Immature natural killer cell (primary cell): ENCODE measurements at regions not wholly inside any gene's neighbourhood (a gene's known extent, or its start where the extent isn't known, plus 50 kb on each side); places are given as distances from the start of the nearest gene placed in this dataset.

Experiments used
- DNase-seq, 3 donors: peaks; one replicate each; pipeline ENCODE4 v3.0.0; 2022; ENCODE audit warnings: mixed read lengths in 1 of 3
- H3K27ac Mint-ChIP-seq, 6 donors: one replicate each; pipeline ENCODE4 v1.8.0; 2020; ENCODE audit warnings: mixed read lengths in 6 of 6, mild to moderate bottlenecking in 5 of 6, inconsistent platforms in 4 of 6, moderate library complexity in 3 of 6
- H3K27me3 Mint-ChIP-seq, 3 donors: one replicate each; pipeline ENCODE4 v1.8.0; 2020 to 2021; ENCODE audit warnings: low read depth in 3 of 3, mild to moderate bottlenecking in 3 of 3, mixed read lengths in 3 of 3, moderate library complexity in 3 of 3, inconsistent platforms in 1 of 3
- H3K36me3 Mint-ChIP-seq, 3 donors: one replicate each; pipeline ENCODE4 v1.8.0; 2020; ENCODE audit warnings: mixed read lengths in 3 of 3, inconsistent platforms in 2 of 3, mild to moderate bottlenecking in 2 of 3
- H3K4me1 Mint-ChIP-seq, 2 donors: one replicate each; pipeline ENCODE4 v1.8.0; 2020; ENCODE audit warnings: inconsistent platforms in 2 of 2, mild to moderate bottlenecking in 2 of 2, mixed read lengths in 2 of 2, moderate library complexity in 1 of 2
- H3K4me3 Mint-ChIP-seq, 5 donors: one replicate each; pipeline ENCODE4 v1.8.0; 2020; ENCODE audit warnings: mild to moderate bottlenecking in 5 of 5, mixed read lengths in 5 of 5, inconsistent platforms in 3 of 5, moderate library complexity in 3 of 5
- H3K9me3 Mint-ChIP-seq, 6 donors: one replicate each; pipeline ENCODE4 v1.8.0; 2020; ENCODE audit warnings: mild to moderate bottlenecking in 6 of 6, mixed read lengths in 6 of 6, inconsistent platforms in 4 of 6, moderate library complexity in 3 of 6

DNA sequence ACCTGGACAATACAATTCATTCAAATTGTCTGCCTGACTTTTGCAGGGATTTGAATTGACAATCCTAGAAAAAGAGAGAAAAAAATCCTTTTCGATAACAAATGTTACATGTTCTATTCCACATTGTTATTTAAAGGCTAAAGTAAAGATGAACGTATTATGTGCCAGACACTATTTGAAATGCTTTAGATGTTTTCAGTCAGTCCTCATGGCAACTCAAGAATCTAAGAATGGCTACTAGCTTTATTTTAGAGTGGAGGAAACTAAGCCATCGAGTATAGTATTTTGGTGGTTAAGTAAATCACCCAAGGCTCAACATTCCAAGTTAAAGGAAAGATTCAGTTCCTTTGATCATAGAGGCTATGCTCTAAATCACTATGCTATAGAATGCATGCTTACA lies 558.6 kb upstream of the MAN1A1 start:
- H3K36me3 Mint-ChIP-seq = no peaks in the 10 kb centered on the region
- peaks cover 0 to 9% (median 1%) of the 10 kb centered on the region in 6 donors for H3K9me3 Mint-ChIP-seq
- no peaks in the 10 kb centered on the region for H3K27me3 Mint-ChIP-seq
- no peaks in the 10 kb centered on the region for H3K4me1 Mint-ChIP-seq
- no peak overlapping the region for H3K4me3 Mint-ChIP-seq
- no peak for DNase-seq
- H3K27ac Mint-ChIP-seq = no peak overlapping the region

DNA sequence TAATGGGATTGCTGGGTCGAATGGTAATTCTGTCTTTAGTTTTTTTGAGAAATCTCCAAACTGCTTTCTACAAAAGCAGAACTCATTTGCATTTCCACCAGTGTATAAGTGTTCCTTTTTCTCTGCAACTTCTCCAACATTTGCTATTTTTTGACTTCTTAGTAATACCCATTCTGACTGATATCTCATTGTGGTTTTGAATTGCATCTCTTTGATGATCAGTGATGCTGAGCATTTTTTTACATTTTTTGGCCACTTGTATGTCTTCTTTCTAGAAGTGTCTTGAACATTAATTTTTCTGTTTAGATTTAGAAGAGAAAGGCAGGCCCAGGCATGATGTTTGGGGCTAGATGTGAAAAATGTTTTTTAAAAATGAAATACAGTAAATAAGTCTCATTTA lies 553.1 kb upstream of the MAN1A1 start:
- H3K27me3 Mint-ChIP-seq = peaks cover 0 to 2% (median 0%) of the 10 kb centered on the region in 3 donors

DNA sequence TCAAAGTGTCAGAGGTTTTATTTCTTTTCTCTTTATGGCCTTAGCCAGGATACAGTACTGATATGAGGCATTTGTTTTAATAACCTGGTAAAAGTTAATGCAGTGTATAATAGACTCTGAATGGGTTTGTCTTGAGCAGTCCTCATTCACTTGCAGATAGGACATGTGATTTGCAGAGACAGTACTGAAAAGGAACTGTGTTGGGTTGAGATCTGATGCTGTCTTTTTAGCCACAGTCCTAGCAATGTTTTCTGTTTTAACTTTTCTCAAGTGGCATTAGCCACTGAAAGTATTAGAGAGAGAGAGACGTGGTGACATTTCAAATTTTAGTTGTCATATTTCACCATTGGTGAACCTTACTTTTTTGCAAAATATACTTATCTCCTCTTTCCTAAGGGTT lies 547.2 kb upstream of the MAN1A1 start:
- H3K36me3 Mint-ChIP-seq = no peaks in the 10 kb centered on the region
- no peak for DNase-seq
- H3K9me3 Mint-ChIP-seq = no peaks in the 10 kb centered on the region
- H3K4me3 Mint-ChIP-seq = no peak overlapping the region
- no peaks in the 10 kb centered on the region for H3K4me1 Mint-ChIP-seq
- H3K27me3 Mint-ChIP-seq = peaks cover 0 to 4% (median 3%) of the 10 kb centered on the region in 3 donors
- H3K27ac Mint-ChIP-seq = no peak overlapping the region

More for the DNA sequence above, 553.1 kb upstream of the MAN1A1 start:
- no peaks in the 10 kb centered on the region for H3K36me3 Mint-ChIP-seq
- no peak overlapping the region for H3K4me3 Mint-ChIP-seq
- no peak for DNase-seq
- no peak overlapping the region for H3K27ac Mint-ChIP-seq
- H3K9me3 Mint-ChIP-seq = peaks cover 0 to 4% (median 0%) of the 10 kb centered on the region in 6 donors
- no peaks in the 10 kb centered on the region for H3K4me1 Mint-ChIP-seq

DNA sequence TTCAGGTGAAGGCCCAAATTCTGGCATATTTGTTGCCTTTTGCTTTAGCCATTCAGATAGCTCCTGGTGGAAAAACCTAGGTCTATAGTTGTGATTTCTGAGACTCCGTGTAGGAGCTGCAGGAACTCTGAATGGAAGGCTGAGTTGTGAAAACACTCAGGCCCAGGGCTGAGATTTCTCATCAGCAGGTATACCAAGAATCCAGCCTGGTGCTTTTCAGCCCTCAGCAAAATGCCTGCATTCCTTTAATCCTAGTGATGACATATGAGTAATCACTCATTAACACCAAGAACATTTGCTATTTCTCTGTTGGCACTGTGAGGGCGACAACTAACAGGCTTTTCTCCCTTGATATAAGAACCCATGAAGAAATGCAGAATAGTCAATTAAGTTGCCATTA lies 546.1 kb upstream of the MAN1A1 start:
- DNase-seq = no peak
- Mint-ChIP-seq H3K27me3 (peaks cover 0 to 3% (median 2%) of the 10 kb centered on the region in 3 donors), H3K4me1 (no peaks in the 10 kb centered on the region), H3K36me3 (no peaks in the 10 kb centered on the region), H3K27ac (no peak overlapping the region), H3K4me3 (no peak overlapping the region), H3K9me3 (no peaks in the 10 kb centered on the region)

DNA sequence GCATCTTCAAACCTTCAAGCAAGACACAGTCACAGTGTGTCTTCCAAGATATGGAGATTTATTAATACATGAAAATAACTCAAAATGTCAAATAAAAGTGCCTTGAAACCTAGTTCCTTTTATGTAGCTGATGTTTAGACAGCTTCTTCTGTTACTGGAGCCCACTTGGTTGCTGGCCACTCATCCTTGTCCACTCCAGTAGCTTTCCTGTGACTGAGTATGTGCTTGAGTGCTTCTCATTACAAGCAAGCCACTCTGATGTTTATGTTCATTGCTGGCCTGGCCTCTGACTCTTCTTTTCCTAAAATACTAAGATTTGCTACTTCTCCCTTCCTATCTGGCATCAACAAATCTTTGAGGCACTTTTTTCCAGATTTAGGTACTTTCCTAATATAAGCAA lies 545.2 kb upstream of the MAN1A1 start:
- Mint-ChIP-seq H3K27ac (no peak overlapping the region), H3K36me3 (no peaks in the 10 kb centered on the region), H3K27me3 (peaks cover 0 to 5% (median 2%) of the 10 kb centered on the region in 3 donors), H3K4me1 (no peaks in the 10 kb centered on the region), H3K4me3 (no peak overlapping the region), H3K9me3 (peaks cover 0 to 2% (median 0%) of the 10 kb centered on the region in 6 donors)
- DNase-seq = no peak

DNA sequence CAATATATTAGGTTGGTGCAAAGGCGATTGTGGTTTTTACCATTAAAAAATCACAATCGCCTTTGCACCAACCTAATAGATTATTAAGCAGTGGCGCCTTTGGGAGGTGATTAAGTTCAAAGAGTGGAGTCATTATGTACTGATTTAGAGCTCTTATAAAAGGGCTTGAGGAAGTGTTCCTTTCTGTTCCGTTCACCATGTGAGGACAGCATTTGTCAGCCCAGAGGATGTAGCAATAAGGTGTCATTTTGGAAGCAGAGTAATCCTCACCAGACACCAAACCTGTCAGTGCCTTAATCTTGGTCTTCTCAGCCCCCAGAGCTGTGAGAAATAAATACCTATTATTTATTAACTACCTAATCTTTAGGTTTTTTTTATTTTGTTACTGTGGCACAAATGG lies 542.1 kb upstream of the MAN1A1 start:
- no peaks in the 10 kb centered on the region for H3K36me3 Mint-ChIP-seq
- DNase-seq = no peak
- H3K4me3 Mint-ChIP-seq = no peak overlapping the region
- peaks cover 0 to 5% (median 0%) of the 10 kb centered on the region in 3 donors for H3K27me3 Mint-ChIP-seq
- peaks cover 0 to 2% (median 0%) of the 10 kb centered on the region in 6 donors for H3K9me3 Mint-ChIP-seq
- no peaks in the 10 kb centered on the region for H3K4me1 Mint-ChIP-seq
- no peak overlapping the region for H3K27ac Mint-ChIP-seq

DNA sequence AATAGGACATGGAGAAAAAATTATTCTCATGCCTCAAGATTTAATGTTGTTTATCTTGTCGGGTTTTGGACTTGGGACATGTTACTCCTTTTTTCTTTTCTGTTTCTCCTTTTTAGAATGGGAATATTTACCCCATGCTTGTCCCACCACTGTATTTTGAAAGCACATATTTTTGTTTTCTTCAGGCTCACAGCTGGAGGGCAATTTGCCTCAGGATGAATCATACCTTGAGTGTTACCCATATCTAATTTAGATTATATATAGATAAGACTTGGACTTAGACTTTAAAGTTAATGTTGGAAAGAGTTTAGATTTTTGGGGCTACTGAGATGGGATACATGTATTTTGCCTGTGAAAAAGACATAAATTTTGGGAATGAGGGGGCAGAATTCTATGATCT lies 541.6 kb upstream of the MAN1A1 start:
- Mint-ChIP-seq H3K27ac (no peak overlapping the region), H3K27me3 (peaks cover 0 to 5% (median 0%) of the 10 kb centered on the region in 3 donors), H3K36me3 (no peaks in the 10 kb centered on the region), H3K4me1 (no peaks in the 10 kb centered on the region), H3K9me3 (peaks cover 0 to 3% (median 0%) of the 10 kb centered on the region in 6 donors), H3K4me3 (no peak overlapping the region)
- no peak for DNase-seq

DNA sequence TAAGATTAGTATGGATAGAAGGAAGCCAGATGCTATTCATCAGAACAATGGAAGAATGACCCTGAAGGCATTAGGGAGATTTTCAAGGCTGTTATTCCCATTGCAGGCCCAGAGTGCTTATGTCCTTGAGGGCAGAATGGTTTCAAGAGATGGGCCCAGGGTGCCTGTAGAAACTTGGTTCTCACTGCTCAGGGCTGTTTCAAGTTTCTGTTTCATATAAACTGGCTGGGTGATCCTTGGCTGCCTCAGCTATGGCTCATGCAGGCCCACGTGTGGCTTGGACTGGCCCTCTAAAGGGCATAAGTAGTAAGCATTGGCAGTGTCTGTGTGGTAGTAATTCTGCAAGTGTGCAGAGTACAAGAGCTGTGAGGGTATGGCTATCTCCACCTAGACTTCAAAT lies 540.9 kb upstream of the MAN1A1 start:
- no peaks in the 10 kb centered on the region for H3K36me3 Mint-ChIP-seq
- no peak overlapping the region for H3K4me3 Mint-ChIP-seq
- H3K27me3 Mint-ChIP-seq = peaks cover 0 to 5% (median 0%) of the 10 kb centered on the region in 3 donors

DNA sequence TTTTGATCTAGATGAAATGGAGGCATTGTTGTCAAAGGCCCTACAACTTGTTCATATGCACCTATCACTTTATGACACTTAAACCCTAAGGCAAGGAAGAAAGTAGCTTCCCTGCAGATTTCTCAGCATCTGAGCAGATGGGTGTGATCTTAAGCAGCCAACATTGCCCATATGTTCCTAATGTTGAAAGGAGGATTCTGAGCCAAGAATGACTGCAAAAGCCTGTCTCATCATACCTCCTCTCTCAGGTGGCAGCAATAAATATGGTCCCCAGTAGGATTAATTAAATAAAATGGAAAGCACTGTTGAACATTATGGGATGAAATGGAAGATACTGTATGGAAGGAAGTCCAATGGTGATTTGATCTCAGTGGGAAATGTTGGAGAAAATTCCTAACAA lies 538.1 kb upstream of the MAN1A1 start:
- H3K4me3 Mint-ChIP-seq = no peak overlapping the region
- peaks cover 0 to 5% (median 0%) of the 10 kb centered on the region in 6 donors for H3K9me3 Mint-ChIP-seq
- no peaks in the 10 kb centered on the region for H3K4me1 Mint-ChIP-seq
- H3K27me3 Mint-ChIP-seq = peaks cover 0 to 2% (median 0%) of the 10 kb centered on the region in 3 donors
- no peak overlapping the region for H3K27ac Mint-ChIP-seq
- DNase-seq = no peak
- no peaks in the 10 kb centered on the region for H3K36me3 Mint-ChIP-seq

More for the DNA sequence above, 540.9 kb upstream of the MAN1A1 start:
- Mint-ChIP-seq H3K4me1 (no peaks in the 10 kb centered on the region), H3K9me3 (peaks cover 0 to 3% (median 0%) of the 10 kb centered on the region in 6 donors), H3K27ac (no peak overlapping the region)
- no peak for DNase-seq

DNA sequence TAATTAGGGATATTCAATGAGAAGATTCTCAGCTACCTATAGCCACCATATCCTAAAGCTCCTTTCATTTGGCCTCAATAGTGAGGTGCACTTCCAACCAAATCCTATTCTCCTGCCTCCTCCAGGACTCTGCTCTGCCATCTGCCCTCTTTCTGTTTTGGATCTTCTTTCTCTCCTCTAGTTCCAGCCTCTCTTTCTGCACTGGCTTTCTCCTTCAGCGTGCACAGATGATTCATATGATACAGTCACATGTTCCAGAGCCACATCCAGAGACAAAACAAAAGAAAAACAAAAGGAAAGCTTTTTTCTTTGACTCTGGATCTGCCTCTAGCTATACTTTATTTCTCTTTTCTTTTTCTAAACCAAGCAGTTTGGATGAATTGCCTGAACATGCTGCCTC lies 531.9 kb upstream of the MAN1A1 start:
- Mint-ChIP-seq H3K36me3 (no peaks in the 10 kb centered on the region), H3K27ac (no peak overlapping the region), H3K4me1 (no peaks in the 10 kb centered on the region), H3K9me3 (peaks cover 0 to 3% (median 0%) of the 10 kb centered on the region in 6 donors), H3K27me3 (peaks cover 0 to 4% (median 0%) of the 10 kb centered on the region in 3 donors), H3K4me3 (no peak overlapping the region)
- no peak for DNase-seq

DNA sequence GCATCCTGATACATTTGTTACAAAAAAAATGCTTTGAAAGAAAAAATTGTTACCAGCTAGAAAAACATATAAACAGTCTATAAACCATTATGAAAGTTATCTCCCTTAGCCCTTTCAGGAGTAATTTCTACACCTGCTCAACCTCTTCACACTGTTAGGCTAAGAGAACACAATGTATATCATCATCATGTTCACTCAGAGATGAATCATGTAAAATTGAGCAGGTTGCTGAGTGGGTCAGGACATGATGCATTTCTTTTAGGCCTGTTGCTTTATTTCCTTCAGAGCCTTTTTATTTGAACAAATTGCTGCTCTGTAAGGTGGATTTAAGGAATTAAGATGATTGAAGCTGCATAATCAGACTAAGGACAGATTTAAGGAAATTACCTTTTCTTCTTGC lies 531.3 kb upstream of the MAN1A1 start:
- H3K27ac Mint-ChIP-seq = no peak overlapping the region
- no peak overlapping the region for H3K4me3 Mint-ChIP-seq
- peaks cover 0 to 3% (median 0%) of the 10 kb centered on the region in 6 donors for H3K9me3 Mint-ChIP-seq
- H3K4me1 Mint-ChIP-seq = no peaks in the 10 kb centered on the region
- no peak for DNase-seq
- peaks cover 0 to 4% (median 0%) of the 10 kb centered on the region in 3 donors for H3K27me3 Mint-ChIP-seq
- H3K36me3 Mint-ChIP-seq = no peaks in the 10 kb centered on the region

DNA sequence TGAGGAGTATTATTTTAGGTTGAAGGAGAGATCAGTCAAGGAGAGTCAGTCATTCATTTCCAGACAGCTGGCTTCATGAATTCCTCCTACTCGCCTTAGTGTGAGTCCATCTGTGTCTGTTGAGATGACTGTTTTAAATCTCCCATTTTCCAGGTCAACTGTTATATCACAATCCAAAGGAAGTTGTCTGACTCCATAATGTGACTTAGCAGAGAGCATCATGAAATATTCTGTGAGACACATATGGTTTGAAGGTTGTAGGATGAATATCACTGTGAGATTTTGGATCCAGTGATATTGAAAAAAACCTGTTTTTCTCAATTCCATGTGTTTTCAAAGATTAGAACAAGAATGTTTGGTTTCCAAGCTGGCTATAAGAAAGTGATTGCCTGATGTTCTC lies 530.2 kb upstream of the MAN1A1 start:
- H3K27ac Mint-ChIP-seq = no peak overlapping the region
- DNase-seq = no peak
- peaks cover 0 to 4% (median 0%) of the 10 kb centered on the region in 3 donors for H3K27me3 Mint-ChIP-seq
- H3K36me3 Mint-ChIP-seq = no peaks in the 10 kb centered on the region
- H3K4me1 Mint-ChIP-seq = no peaks in the 10 kb centered on the region
- H3K9me3 Mint-ChIP-seq = peaks cover 0 to 3% (median 0%) of the 10 kb centered on the region in 6 donors
- H3K4me3 Mint-ChIP-seq = no peak overlapping the region

DNA sequence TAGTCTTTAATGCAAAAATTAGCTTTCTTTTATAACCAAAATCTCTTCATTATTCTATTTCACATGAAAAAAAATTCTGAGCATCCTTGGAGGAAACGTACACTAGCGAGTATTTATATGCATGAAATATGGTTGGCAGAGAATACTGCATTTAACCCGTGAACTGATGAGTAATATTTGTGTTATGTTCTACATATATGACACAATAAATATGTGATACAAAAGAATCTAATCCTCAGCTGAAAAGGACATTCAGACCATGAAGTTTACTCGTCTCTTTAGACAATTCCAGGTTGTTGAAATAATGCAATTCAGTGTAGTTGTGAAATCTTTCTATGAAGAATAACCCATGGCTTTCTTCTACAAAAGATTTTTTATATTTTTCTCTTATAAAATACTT lies 524.8 kb upstream of the MAN1A1 start:
- DNase-seq = no peak
- Mint-ChIP-seq H3K4me3 (no peak overlapping the region), H3K4me1 (no peaks in the 10 kb centered on the region), H3K27ac (no peak overlapping the region), H3K36me3 (no peaks in the 10 kb centered on the region), H3K27me3 (no peaks in the 10 kb centered on the region), H3K9me3 (no peaks in the 10 kb centered on the region)

DNA sequence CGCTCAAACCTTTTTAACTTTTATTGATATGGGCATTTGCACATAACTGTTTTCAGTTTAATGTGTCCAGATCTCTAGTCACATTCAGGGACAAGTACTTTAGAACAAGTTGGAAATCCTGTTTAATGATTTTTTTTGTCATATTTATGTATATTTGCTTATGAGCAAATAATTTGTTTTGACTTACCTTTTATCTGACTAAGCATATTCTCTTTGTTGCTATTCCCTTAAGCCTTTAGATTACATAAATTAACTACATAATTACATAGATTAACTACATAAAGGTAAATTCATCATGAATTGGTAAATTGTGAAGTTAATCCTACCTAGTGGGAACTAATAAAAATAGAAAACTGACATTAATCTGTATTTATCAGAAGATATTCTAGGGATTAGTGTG lies 523.5 kb upstream of the MAN1A1 start:
- H3K9me3 Mint-ChIP-seq = peaks cover 0 to 1% (median 0%) of the 10 kb centered on the region in 6 donors
- H3K27ac Mint-ChIP-seq = no peak overlapping the region
- no peak for DNase-seq
- no peak overlapping the region for H3K4me3 Mint-ChIP-seq
- no peaks in the 10 kb centered on the region for H3K4me1 Mint-ChIP-seq
- H3K36me3 Mint-ChIP-seq = no peaks in the 10 kb centered on the region
- no peaks in the 10 kb centered on the region for H3K27me3 Mint-ChIP-seq

DNA sequence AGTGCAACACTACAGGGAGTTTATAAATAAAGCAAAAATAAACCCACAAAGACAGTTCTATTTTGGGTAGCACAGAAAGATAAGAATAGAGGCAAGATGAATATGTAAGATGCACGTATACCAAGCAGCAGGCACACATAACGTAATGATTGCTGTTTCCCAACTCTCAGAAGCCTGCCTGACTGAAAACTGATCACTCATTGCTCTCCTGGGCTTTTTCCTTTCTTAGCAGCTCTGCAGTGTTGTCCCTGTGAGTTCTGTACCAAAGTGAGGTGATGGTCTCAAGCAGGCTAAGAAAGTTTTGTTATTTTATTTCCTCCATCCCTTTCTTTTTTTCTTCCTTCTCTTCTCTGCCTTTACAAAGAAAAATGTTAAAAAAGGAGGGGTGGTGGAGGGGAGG lies 522.0 kb upstream of the MAN1A1 start:
- no peak for DNase-seq
- Mint-ChIP-seq H3K36me3 (no peaks in the 10 kb centered on the region), H3K27me3 (no peaks in the 10 kb centered on the region), H3K4me3 (no peak overlapping the region), H3K27ac (no peak overlapping the region), H3K4me1 (no peaks in the 10 kb centered on the region), H3K9me3 (peaks cover 0 to 4% (median under 1%) of the 10 kb centered on the region in 6 donors)
